ENCODE measurements at regions not wholly inside any gene's neighbourhood (a gene's known extent, or its start where the extent isn't known, plus 50 kb on each side); places are given as distances from the start of the nearest gene placed in this dataset.
"Not testable (repeated sequence)": the region's sequence is repeated elsewhere in the genome, so short reads cannot be mapped to it uniquely, and the experiment has no call there.

DNA sequence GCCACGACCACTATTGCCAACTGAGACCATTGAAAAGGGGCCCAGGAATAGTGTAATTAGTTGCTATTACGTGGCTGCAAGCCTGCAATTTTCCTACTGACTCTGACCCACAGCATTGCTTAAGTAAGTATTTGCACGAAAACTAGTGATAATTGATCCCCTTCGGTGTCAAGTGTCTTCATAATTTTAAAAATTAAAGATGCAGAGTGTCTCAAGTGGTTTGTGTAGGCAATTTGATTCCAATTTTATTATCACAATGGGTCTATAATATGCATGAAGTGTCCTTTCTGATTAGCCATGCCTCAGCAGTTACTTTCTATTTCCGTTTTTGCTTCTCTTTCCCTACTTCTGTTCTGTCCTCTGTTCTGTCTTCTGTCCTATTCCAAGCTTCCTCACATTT is 259.2 kb downstream of the C3orf38 start:
- no peak for DNase-seq (ENCODE audit: low spot score)

DNA sequence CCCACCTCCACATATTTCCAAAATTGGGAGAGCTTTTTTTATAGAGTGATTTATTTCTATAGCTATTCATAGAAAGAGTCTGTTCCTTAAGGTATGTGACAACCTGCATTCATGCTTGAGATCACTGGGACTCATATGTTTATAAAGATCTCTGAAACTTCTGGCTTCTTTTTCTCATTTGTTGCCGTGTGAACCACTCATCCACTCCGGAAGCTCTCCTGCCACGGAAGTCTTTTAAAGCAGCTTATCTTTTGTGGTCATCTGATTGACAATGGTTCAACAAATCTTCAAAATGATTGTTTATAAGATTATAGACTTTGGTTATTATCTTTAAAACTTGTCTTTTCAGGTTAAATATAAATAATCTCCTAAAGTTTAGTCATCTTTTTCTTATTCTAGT is 260.5 kb downstream of the C3orf38 start:
- DNase-seq (ENCODE audit: low spot score): no peak

DNA sequence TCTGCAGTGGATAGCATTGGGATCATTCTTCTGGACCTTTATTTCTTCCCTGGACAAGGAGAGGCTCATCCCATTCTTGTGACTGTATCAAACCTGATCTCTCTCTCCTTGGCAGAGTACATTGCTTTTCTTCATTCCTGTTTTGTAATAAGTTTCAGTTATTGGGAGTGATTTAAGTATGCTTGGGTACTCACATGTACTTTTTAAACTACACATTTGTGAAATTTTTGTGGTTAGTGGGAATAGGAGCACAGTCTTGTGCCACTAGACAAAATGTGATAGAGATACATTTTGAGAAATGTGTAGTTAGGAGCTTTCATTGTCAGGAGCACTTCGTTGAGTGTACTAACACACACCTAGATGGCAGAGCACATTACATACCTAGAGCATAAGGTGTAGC is 262.6 kb downstream of the C3orf38 start:
- DNase-seq (ENCODE audit: low spot score): no peak

DNA sequence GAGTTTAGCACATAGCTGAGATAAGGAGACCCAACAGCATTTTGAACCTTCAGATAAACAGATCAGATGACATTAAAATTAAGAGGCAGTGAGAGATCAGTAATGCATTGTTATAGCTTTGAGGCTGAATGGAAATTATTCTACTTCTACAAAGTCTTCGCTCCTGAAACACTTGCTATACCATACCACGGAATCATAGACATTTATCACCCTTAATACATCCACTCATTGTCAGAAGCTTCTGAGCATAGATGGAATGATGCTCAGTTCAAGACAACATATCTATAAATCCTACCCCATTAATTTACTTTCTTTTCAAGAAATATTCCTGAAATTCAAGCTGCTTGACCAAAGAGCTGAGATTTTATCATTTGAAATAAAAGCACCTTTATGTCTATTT is 266.7 kb downstream of the C3orf38 start:
- DNase-seq (ENCODE audit: low spot score): no peak

DNA sequence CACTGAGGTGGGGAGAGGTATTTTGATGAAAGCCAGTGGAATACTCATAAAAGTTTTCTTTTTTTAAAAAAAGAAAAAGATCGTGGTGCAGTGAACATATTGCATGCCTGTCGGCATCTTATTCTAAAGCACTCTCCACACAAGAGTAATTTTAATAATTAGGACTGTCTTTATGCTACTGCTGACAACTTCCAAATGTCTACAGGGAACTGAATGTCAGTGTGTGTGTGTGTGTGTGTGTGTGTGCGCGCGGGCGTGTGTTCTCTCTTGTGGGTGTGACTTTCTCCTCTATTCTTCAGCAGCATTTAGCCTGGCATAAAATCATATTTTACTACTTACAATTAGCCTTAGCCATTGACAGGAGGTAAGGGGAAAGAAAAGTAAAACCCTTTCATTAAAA is 268.5 kb downstream of the C3orf38 start:
- DNase-seq (ENCODE audit: low spot score): no peak

DNA sequence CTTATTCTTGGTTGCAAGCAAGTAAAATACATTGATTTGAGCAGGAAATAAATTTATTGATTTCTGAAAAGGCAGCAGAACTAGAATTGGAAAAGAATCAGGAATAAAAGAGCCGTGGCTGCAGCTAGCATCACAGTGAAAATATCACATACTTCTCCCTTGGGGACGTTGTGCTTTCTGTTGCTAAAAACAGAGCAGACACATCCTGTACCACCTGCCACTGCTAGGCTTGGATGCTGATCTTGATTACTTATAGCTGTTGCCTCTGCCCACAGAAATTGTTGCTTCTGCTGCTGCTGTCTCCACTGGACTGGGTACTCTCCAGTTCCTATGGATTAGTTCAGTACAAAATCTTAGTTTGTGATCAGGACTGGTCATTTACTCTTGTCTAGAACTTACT is 283.8 kb downstream of the C3orf38 start:
- no peak for DNase-seq (ENCODE audit: low spot score)

DNA sequence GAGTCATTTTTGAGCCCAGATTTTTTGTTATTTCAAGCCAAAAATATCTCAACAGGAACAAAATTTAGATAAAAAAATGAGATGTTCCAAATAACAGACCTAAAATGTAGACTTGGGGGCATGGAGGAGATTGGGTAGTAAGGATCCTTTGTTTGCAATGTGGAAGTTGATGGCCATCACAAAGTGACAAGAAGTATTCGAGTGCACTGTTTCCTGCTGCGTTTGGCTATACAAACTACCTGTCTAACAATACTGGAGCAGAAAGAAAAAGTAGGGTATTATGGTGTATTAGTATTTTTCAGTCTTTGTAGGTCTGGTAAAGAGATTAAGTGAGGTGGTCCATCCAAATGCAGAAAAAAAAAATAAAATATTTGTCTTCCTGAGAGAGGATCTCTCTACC is 284.2 kb downstream of the C3orf38 start:
- no peak for DNase-seq (ENCODE audit: low spot score)

DNA sequence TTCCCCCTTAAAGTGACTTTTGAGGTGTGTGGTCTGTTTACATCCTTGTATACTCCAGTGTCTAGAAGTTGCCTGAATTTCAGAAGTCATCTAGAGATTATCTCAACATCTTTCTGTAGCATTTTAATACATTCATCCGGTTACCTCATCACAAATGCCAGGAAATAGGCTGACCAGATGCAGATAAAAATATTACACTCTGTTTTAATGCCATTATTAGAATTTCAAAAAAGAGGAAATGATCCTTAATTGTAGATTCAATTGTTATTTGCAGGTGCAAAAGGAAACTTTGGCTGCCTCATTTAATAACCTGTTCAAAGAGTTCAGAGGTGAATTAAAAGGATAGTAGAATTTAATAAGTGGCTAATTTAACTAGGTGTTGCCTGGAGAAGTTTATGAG is 290.9 kb downstream of the C3orf38 start:
- no peak for DNase-seq (ENCODE audit: low spot score)

DNA sequence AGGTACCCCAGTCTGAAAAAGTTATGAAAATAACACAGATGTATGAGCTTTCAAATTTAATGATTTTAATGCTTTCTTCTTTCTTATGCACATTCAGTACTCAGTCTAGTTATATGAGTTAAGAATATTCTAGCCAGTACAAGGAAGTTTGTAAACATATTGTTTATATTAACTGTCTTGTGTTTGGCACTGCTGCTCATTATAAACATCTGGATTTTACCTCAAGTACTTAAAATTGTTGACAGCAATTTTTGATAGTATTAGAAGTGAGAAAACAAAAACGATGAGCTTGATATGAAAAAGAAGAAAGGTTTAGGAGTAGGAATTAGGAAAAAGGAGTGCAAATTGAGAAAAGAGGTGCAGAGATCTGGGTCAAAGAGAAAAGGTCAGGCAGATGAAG is 293.3 kb downstream of the C3orf38 start:
- DNase-seq (ENCODE audit: low spot score): no peak

DNA sequence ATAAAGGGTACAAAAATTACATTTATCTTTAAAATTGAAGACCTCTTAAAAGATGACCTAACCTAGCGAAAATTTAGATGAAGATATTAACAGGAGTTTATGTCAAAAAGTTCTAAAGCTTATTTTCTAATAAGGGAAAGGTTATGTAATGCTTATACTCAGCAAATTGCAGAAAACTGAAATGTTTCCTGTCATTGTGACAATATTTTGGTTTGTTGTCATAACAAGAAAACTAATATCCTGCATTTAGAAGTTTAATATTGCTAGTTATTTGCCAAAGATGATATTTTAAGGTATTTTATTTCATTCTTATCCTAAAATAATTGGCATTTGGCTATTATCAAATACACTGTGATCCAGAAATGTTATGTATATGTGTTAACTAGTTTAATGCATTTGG is 294.5 kb downstream of the C3orf38 start:
- DNase-seq (ENCODE audit: low spot score): no peak

DNA sequence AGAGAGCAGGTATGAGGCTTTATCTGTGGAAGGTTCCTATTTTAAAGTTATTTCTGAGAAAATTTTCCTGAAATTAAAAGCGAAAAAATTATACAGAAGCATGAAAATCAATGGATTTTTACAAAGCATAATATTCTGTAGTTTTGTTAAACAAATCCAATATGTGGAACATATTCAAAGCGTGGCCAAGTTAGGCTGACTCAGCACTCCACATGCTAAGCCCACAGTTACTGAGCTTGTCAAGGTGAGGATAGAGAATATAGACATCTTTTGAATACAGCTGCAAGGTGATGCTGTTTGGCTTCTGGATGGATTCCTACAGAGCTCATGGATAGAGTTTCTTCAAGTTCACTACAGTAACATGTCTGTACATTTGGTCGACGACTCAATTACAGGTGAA is 302.5 kb downstream of the C3orf38 start:
- no peak for DNase-seq (ENCODE audit: low spot score)

DNA sequence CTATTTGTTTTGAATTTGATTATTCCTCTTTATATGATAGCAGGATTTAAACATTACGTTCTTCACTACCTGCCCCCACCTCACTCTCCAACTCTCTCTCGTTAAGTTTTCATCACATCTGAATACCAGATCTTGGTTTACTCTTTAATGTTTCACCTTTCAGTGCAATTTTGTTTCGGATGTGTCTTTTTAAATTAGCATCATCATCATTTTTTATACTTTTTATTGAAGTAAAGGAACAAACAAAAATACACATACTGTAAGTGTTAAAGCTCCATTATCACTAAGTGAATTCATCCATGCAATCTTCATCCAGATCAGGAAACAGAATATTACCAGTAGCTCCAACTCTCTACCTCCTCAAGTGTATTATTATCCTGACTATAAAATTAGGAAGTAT is 310.6 kb downstream of the C3orf38 start:
- DNase-seq (ENCODE audit: low spot score): no peak

DNA sequence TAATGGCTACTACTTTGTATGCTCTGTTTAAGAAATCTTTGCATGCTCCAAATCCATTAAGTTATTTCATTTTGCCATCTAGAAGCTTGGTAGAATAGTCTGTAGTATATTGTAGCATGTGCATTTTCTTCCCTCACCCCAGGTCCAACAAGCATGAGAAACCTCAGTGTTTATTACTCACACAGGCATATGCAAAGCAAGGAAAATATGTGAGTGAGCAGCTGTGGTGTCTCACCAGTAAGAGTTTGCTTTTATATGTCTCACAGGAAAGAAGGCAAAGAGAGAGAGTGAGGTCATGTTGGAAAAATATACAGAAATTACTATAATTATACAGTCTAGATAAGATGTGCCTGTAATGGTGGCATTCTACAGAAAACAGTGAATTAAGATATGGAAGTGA is 312.5 kb downstream of the C3orf38 start:
- no peak for DNase-seq (ENCODE audit: low spot score)

DNA sequence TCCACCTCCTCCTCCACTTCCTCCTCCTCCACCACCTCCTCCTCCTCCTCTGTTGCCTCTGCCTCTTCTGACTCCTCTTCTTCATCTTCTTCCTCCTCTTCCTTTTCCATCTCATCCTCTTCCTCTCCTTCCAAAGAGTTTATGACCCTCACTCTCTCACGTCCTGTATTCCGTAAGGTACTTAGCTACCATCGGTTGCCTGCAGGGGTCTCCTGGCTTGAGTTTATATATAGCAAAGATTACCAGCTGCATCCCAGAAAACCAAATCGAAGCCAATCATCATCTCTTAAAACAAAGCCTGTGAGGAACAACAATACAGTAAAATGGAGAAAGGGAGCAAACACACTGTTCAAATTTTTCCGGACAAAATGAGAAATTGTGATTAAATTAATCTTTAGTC is 317.4 kb downstream of the C3orf38 start:
- no peak for DNase-seq (ENCODE audit: low spot score)

DNA sequence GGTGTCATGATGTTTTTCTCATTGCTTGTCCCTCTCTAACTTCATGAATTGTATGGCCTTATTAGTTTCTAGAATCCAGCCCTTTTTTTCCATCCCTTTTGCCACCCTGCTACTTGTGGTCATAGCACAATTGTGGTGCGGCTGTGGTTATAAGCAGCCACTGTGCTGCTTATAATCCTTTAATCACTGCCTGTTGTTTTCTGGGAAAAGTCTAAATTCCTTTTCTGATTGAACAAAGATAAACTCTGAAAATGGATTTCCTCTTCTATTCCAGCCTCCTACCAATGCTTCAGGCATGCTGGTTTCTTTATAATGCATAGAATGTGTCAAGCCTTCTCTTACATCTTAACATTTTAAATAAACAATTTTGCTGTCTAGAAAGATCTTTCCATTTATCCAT is 319.5 kb downstream of the C3orf38 start:
- DNase-seq (ENCODE audit: low spot score): no peak

DNA sequence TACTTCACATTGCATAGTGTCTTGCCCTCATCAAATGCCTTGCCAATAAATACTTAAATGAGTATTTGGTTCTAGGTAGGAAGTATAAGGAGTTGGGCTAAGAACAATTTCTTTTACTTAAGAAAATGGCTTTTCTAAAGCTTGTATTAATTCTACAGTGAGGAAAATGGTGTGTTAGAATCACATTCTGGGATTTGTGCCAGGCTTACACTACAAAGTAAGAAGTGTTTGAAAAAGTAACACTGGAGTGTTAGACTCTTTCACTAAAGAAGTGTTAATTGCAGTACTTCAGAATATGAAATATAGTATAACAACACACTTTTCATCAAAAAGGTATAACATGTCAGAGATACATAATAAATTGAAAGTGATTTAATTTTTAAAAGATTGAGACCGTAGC is 328.7 kb downstream of the C3orf38 start:
- no peak for DNase-seq (ENCODE audit: low spot score)

DNA sequence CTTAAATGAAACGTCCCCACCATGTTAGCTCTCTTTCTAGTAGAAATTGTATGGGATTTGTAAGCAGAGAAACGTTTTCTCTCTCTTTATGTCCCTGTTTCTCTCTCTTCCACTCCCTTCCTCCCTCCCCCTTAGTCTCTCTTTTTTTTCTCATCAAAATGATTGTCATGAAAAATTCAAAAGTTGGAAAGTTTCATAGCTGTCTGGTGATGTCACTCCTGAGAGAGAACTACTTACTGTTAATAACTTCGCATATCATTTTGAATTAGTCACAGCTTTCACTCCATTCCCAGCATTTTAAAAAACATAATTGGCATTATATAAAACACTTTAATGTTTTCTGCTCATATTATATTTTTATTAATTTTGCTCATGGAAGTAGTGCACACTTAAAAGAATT is 331.1 kb downstream of the C3orf38 start:
- no peak for DNase-seq (ENCODE audit: low spot score)

DNA sequence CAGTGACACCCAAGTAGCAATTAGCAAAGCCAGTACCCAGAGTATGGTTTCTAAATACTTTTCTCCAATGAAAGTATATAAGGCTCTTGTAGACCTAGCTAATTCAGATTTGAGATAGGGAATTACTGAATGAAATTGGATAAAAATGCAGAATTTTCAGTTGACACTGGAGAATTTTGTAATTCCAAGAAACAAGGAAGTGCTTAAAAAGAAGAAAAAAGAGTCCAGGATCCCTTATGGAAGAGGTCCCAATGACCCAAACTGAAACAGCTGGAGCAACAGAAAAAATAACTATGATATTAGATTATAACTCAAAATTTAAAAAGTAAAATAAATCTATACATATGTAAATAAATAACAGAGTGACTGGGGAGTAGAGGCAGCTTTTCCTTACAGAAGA is 335.2 kb downstream of the C3orf38 start:
- no peak for DNase-seq (ENCODE audit: low spot score)

DNA sequence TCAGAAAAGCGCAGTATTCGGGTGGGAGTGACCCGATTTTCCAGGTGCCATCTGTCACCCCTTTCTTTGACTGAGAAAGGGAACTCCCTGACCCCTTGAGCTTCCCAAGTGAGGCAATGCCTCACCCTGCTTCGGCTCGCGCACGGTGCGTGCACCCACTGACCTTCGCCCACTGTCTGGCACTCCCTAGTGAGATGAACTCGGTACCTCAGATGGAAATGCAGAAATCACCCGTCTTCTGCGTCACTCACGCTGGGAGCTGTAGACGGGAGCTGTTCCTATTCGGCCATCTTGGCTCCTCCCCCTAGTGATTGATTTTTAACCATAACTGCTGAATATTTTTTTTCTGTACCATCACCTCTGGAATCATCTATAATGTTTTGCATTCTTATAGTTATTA is 359.1 kb downstream of the C3orf38 start:
- not testable (repeated sequence) for DNase-seq (ENCODE audit: low spot score)

DNA sequence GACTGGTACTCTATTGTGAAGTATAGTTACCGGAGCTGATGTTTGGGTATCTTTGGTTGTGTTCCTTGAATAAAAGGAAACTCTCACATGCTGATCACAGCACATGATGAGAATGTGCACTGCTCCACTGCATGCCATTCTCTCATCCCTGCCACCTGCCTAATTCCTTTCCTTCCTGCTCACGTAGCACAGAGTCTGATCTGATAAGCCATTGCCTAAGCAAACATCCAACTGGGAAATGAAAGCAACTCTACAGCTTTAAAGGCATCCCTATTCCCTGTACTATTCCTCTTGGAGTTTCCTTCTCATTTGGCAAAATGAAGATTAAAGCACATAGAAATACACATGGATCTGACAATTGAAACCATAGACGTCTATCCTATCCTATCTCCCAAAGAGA is 359.8 kb downstream of the C3orf38 start:
- DNase-seq (ENCODE audit: low spot score): no peak

DNA sequence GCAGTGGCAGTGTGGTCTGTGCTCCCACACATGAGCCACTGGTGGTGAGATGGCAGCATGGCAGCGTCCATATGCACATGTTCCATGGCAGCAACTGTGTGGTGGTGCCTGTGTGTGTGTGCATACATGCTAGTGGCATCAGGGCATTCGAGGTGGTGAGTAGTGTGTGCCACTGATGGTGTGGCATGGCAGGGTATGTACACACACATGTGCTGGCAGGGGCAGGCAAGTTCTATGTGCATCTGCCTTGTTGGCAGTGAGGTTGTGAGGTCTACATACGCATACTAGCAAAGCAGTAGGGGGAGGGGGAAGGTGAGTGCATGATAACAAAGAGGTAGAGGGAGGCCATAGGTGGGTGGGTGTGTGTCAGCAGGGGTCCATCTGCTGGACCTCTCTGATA is 378.7 kb downstream of the C3orf38 start:
- DNase-seq (ENCODE audit: low spot score): no peak

DNA sequence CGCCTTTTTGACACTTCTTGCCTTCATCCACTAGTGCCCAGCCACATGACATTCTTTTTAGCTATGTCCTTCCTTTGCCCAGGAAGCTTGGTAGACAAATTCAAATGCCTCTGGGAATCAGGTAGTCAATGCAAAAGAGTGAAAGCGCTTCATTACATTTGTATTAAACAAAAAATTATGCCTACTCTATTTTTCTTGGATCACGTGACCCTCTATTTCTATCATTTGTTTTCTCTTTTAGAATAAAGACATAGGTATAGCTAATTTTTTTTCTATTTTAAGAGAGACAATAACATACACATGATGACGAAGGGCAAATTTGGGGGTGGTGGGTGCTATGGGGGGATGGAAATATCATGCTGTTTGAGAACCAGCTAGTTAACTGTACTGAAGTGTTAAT is 384.8 kb downstream of the C3orf38 start:
- no peak for DNase-seq (ENCODE audit: low spot score)

DNA sequence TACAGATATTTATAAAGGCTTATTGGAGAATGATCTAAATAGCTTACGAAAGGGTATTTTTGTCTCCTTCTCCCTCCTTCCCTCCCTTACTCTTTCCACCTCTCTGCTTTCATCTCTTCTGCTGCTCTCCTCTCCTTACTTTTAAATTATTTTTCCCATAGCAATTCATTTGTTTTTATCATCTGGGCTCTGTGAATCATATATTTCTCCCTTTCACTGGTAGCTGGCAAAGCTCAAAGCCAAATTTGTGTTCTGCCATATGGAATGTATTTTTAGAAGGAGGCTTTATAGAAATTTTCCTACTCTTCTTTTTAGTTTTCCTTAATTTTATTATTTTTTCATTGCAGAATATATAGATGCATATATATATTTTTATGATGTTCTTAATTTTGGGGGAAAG is 385.8 kb downstream of the C3orf38 start:
- DNase-seq (ENCODE audit: low spot score): no peak

DNA sequence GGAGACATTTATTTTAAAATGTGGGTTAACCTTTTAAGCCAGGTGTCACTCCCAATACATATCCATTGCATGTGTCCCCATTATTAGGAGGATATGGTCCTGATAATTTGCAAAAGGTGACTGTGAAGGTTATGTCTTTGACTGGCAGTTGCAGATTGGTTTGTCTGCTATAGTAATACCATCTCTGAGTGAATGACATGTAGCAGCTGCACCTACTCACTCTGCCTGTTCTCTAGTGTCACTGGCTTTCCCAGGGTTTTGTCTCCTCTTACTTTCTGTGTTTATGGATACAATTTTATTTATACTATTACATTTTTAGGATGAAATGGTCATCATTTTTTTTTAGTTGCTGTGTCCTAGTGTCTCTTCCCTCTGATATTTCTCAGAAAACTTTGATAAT is 393.2 kb downstream of the C3orf38 start:
- DNase-seq (ENCODE audit: low spot score): no peak

DNA sequence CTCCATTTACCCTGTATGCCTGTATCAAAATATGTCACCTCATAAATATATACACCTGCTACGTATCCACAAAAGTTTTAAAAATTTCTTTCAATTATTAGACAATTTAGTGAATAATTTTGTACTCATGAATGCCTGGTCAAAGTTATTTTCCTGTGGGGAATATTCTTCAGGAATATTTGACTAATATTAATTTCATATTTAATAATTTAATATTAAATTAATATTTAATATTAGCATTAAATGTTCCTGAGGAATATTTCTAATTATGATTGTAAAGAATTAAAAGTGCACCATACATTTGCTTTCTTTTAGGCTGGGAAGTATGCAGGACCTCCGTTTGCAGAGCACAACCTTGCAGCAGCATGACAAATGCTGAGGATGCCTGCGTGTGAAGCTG is 422.7 kb downstream of the C3orf38 start:
- DNase-seq (ENCODE audit: low spot score): no peak

DNA sequence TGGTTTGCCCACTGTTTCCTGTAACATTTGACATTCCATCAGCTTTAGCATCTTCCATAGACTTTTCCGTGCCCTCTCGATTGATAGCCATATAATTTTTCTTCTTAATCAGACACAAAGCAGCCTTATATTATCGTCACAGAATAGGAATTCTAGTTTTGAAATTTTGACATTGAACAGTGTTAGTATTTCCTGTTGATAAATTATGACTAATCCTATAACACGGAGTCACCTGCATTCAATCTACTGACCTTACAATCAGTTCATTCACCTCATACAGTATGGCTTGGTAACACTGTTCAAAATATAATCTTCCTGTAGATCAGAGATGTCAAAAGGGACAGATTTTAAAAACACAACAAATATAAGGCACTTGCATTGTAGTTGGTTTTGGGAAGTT is 423.7 kb downstream of the C3orf38 start:
- DNase-seq (ENCODE audit: low spot score): no peak

Measured in activated CD4-positive, alpha-beta T cell treated with anti-CD3 and anti-CD28 coated beads, Interleukin-2, Interleukin-4, amounts not matched to agents 100 ng/mL and 50 ng/mL, durations not matched to agents 16 hours and 8 hours (primary cell).